Neural crest cell (in vitro differentiated cells): ENCODE measurements at regions not wholly inside any gene's neighbourhood (a gene's known extent, or its start where the extent isn't known, plus 50 kb on each side); places are given as distances from the start of the nearest gene placed in this dataset.

Source experiments
- DNase-seq: peaks from one replicate; pipeline ENCODE4 v3.0.0; 2021; ENCODE audit warnings: low read depth, mixed read lengths, low spot score
- H3K27ac Mint-ChIP-seq: one replicate; pipeline ENCODE4 v1.8.0; 2021; ENCODE audit warnings: mild to moderate bottlenecking, mixed read lengths; ENCODE audit not compliant: unreplicated experiment
- H3K27me3 Mint-ChIP-seq: 2 replicates; pipeline ENCODE4 v1.8.0; 2021; ENCODE audit warnings: low read depth, mild to moderate bottlenecking, mixed read lengths
- H3K36me3 Mint-ChIP-seq: 2 replicates; pipeline ENCODE4 v1.8.0; 2021; ENCODE audit warnings: low read depth, mild to moderate bottlenecking, mixed read lengths
- H3K4me1 Mint-ChIP-seq: 2 replicates; pipeline ENCODE4 v1.8.0; 2021; ENCODE audit warnings: mixed read lengths
- H3K4me3 Mint-ChIP-seq: one replicate; pipeline ENCODE4 v1.8.0; 2021; ENCODE audit warnings: mild to moderate bottlenecking, mixed read lengths
- H3K9me3 Mint-ChIP-seq: 2 replicates; pipeline ENCODE4 v1.8.0; 2021; ENCODE audit warnings: mixed read lengths
- CTCF ChIP-seq: fragments of 200-600 bp; sonication (generic); conservative IDR thresholded peaks from 2 replicates; pipeline ENCODE4 v1.5.0; 2021; ENCODE audit warnings: antibody characterized with exemption, mild to moderate bottlenecking

GRCh38 chr7:130943981-130944380 lies 210.0 kb upstream of the KLF14 start:
- H3K4me3 Mint-ChIP-seq = no peak overlapping the region
- H3K27me3 Mint-ChIP-seq = no peaks in the 10 kb centered on the region
- H3K9me3 Mint-ChIP-seq = no peaks in the 10 kb centered on the region
- no peak for TF ChIP-seq CTCF
- no peak for DNase-seq
- H3K27ac Mint-ChIP-seq = no peak overlapping the region
- peaks cover 47% of the 10 kb centered on the region for H3K4me1 Mint-ChIP-seq
- no peaks in the 10 kb centered on the region for H3K36me3 Mint-ChIP-seq

- DNase-seq = no peak
- no peak overlapping the region for H3K27ac Mint-ChIP-seq
- H3K4me3 Mint-ChIP-seq = no peak overlapping the region
- no peaks in the 10 kb centered on the region for H3K9me3 Mint-ChIP-seq
- no peaks in the 10 kb centered on the region for H3K27me3 Mint-ChIP-seq
- TF ChIP-seq CTCF = no peak
- peaks cover 37% of the 10 kb centered on the region for H3K4me1 Mint-ChIP-seq
- H3K36me3 Mint-ChIP-seq = no peaks in the 10 kb centered on the region
These were observed 211.0 kb upstream of the KLF14 start for GRCh38 chr7:130944997-130945396.

GRCh38 chr7:130945411-130945811 lies 211.4 kb upstream of the KLF14 start:
- Mint-ChIP-seq H3K36me3 (no peaks in the 10 kb centered on the region), H3K9me3 (no peaks in the 10 kb centered on the region), H3K27ac (no peak overlapping the region), H3K27me3 (no peaks in the 10 kb centered on the region), H3K4me3 (no peak overlapping the region), H3K4me1 (peaks cover 33% of the 10 kb centered on the region)
- no peak for DNase-seq
- TF ChIP-seq CTCF = no peak

GRCh38 chr7:130946114-130946513 lies 212.1 kb upstream of the KLF14 start:
- Mint-ChIP-seq H3K4me3 (no peak overlapping the region), H3K9me3 (no peaks in the 10 kb centered on the region), H3K27ac (no peak overlapping the region), H3K4me1 (peaks cover 26% of the 10 kb centered on the region), H3K36me3 (no peaks in the 10 kb centered on the region), H3K27me3 (no peaks in the 10 kb centered on the region)
- DNase-seq = no peak
- no peak for TF ChIP-seq CTCF

- H3K4me1 Mint-ChIP-seq = peaks cover 8% of the 10 kb centered on the region
- no peaks in the 10 kb centered on the region for H3K27me3 Mint-ChIP-seq
- no peaks in the 10 kb centered on the region for H3K36me3 Mint-ChIP-seq
- no peak overlapping the region for H3K4me3 Mint-ChIP-seq
- H3K27ac Mint-ChIP-seq = no peak overlapping the region
- no peak for DNase-seq
- TF ChIP-seq CTCF = no peak
- no peaks in the 10 kb centered on the region for H3K9me3 Mint-ChIP-seq
These were observed 214.0 kb upstream of the KLF14 start for GRCh38 chr7:130947792-130948580.
